H1 (cell line): ENCODE measurements at regions not wholly inside any gene's neighbourhood (a gene's known extent, or its start where the extent isn't known, plus 50 kb on each side); places are given as distances from the start of the nearest gene placed in this dataset.

Experiments used
- CTCF ChIA-PET: fragments of 300-600 bp; sonication (Branson Sonifier 250); formaldehyde crosslinking; loops from one replicate; lab custom pipeline; 2021; ENCODE audit not compliant: partially characterized antibody; lab: Charles Lee
- POLR2A ChIA-PET: fragments of 300-600 bp; sonication (Branson Sonifier 250); formaldehyde crosslinking; loops from one replicate; lab custom pipeline; 2021; ENCODE audit warnings: inconsistent platforms; ENCODE audit not compliant: partially characterized antibody; lab: Charles Lee
- DNase-seq, 2 experiments: peaks; one replicate each; pipeline versions ENCODE4 v3.0.0 to v3.0.0-alpha.2; 2010 to 2022; ENCODE audit warnings: low spot score in 2 of 2, low read depth in 1 of 2, mixed read lengths in 1 of 2
- FAIRE-seq: peaks from 2 replicates; lab custom pipeline; 2011; peaks lifted over from hg19 to GRCh38; lab: Jason Lieb, UNC
- H2AFZ ChIP-seq: 2 replicates; pipeline ENCODE4 v1.8.1; 2012; ENCODE audit warnings: low read length, inconsistent platforms
- H2AK5ac ChIP-seq: 2 replicates; pipeline ENCODE4 v1.6.1; 2013; ENCODE audit warnings: low read depth, low read length
- H2BK120ac ChIP-seq: replicated peaks from 2 replicates; pipeline ENCODE3; 2013; ENCODE audit warnings: low read depth, low read length, inconsistent platforms
- H2BK12ac ChIP-seq: 2 replicates; pipeline ENCODE4 v1.6.1; 2013; ENCODE audit warnings: low read depth, low read length
- H2BK15ac ChIP-seq: 2 replicates; pipeline ENCODE4 v1.6.1; 2013; ENCODE audit warnings: low read length
- H2BK20ac ChIP-seq: 2 replicates; pipeline ENCODE4 v1.6.1; 2013; ENCODE audit warnings: low read length
- H2BK5ac ChIP-seq: 2 replicates; pipeline ENCODE4 v1.6.1; 2013; ENCODE audit warnings: low read depth, low read length
- H3K14ac ChIP-seq: 2 replicates; pipeline ENCODE4 v1.6.1; 2013; ENCODE audit warnings: inconsistent platforms; ENCODE audit not compliant: insufficient read length
- H3K18ac ChIP-seq: 2 replicates; pipeline ENCODE4 v1.6.1; 2013; ENCODE audit warnings: low read length; ENCODE audit errors: extremely low read depth
- H3K23ac ChIP-seq: 2 replicates; pipeline ENCODE4 v1.6.1; 2013; ENCODE audit warnings: inconsistent platforms; ENCODE audit not compliant: insufficient read length
- H3K23me2 ChIP-seq: 2 replicates; pipeline ENCODE4 v1.6.1; 2013; ENCODE audit warnings: low read depth, low read length
- H3K27ac ChIP-seq: 2 replicates; pipeline ENCODE4 v1.6.1; 2011; ENCODE audit warnings: low read depth, low read length, inconsistent platforms
- H3K27me3 ChIP-seq, 4 experiments: replicated peaks in 1 of 4; 1 replicate in 1 of 4; 2 replicates in 3 of 4; pipeline versions ENCODE4 v1.6.1 to v1.8.1; 2011 to 2013; ENCODE audit warnings: low read length in 3 of 4, mild to moderate bottlenecking in 3 of 4, inconsistent platforms in 2 of 4, mixed read lengths in 2 of 4, moderate library complexity in 1 of 4; ENCODE audit not compliant: control insufficient read depth in 3 of 4, insufficient read depth in 3 of 4; ENCODE audit errors: extremely low read depth in 1 of 4
- H3K36me3 ChIP-seq, 4 experiments: 2 replicates each; pipeline versions ENCODE4 v1.6.1 to v1.8.1; 2011 to 2013; ENCODE audit warnings: mild to moderate bottlenecking in 4 of 4, low read length in 3 of 4, moderate library complexity in 2 of 4, control low read depth in 1 of 4, inconsistent platforms in 1 of 4; ENCODE audit not compliant: insufficient read depth in 4 of 4, control insufficient read depth in 2 of 4
- H3K4ac ChIP-seq: replicated peaks from 2 replicates; pipeline ENCODE3; 2013; ENCODE audit warnings: low read length, low read depth, mixed read lengths, inconsistent platforms; ENCODE audit not compliant: insufficient read length
- H3K4me1 ChIP-seq, 4 experiments: replicated peaks in 1 of 4; 1 replicate in 1 of 4; 2 replicates in 3 of 4; pipeline versions ENCODE4 v1.6.1 to v1.8.1; 2011 to 2013; ENCODE audit warnings: low read length in 3 of 4, inconsistent platforms in 2 of 4, mixed read lengths in 1 of 4; ENCODE audit not compliant: insufficient read depth in 4 of 4, control insufficient read depth in 3 of 4
- H3K4me2 ChIP-seq, 2 experiments: 2 replicates each; pipeline versions ENCODE4 v1.6.1 to v1.8.1; 2011 to 2013; ENCODE audit warnings: low read depth in 2 of 2, low read length in 2 of 2, control low read depth in 1 of 2, inconsistent platforms in 1 of 2, mild to moderate bottlenecking in 1 of 2; ENCODE audit not compliant: insufficient read depth in 1 of 2
- H3K4me3 ChIP-seq, 4 experiments: fragments of 200-600, 300-600 bp in 1 of 4; sonication (generic), shearing (Covaris generic), sonication (Bioruptor Twin) in 1 of 4; 2 replicates each; pipeline versions ENCODE4 v1.5.1 to v1.8.1; 2011 to 2016; ENCODE audit warnings: low read length in 4 of 4, low read depth in 3 of 4, control low read depth in 2 of 4, inconsistent platforms in 2 of 4, mild to moderate bottlenecking in 2 of 4, mixed read lengths in 1 of 4, moderate library complexity in 1 of 4; ENCODE audit not compliant: insufficient read depth in 2 of 4; ENCODE audit errors: extremely low read depth in 1 of 4
- H3K56ac ChIP-seq: replicated peaks from 2 replicates; pipeline ENCODE3; 2013; ENCODE audit warnings: low read depth, mild to moderate bottlenecking, mixed read lengths, low read length, inconsistent platforms; ENCODE audit not compliant: insufficient read length
- H3K79me1 ChIP-seq: 2 replicates; pipeline ENCODE4 v1.6.1; 2013; ENCODE audit warnings: low read depth, low read length, control low read depth
- H3K79me2 ChIP-seq, 2 experiments: 2 replicates each; pipeline versions ENCODE4 v1.6.1 to v1.8.1; 2012 to 2013; ENCODE audit warnings: low read length in 2 of 2, mild to moderate bottlenecking in 2 of 2, inconsistent platforms in 1 of 2; ENCODE audit not compliant: insufficient read depth in 2 of 2, control insufficient read depth in 1 of 2
- H3K9ac ChIP-seq, 4 experiments: replicated peaks in 1 of 4; 1 replicate in 1 of 4; 2 replicates in 3 of 4; pipeline versions ENCODE4 v1.6.1 to v1.8.1; 2011 to 2013; ENCODE audit warnings: low read depth in 3 of 4, low read length in 3 of 4, control low read depth in 2 of 4, mild to moderate bottlenecking in 2 of 4, moderate library complexity in 2 of 4, inconsistent platforms in 1 of 4; ENCODE audit errors: extremely low read depth in 1 of 4
- H3K9me3 ChIP-seq, 2 experiments: 2 replicates each; pipeline versions ENCODE4 v1.6.1 to v1.8.1; 2012 to 2013; ENCODE audit warnings: mild to moderate bottlenecking in 2 of 2, moderate library complexity in 2 of 2, control low read depth in 1 of 2, inconsistent platforms in 1 of 2, low read depth in 1 of 2, low read length in 1 of 2, mixed read lengths in 1 of 2; ENCODE audit not compliant: insufficient read depth in 2 of 2
- H4K20me1 ChIP-seq, 2 experiments: replicated peaks in 1 of 2; 2 replicates each; pipeline versions ENCODE3 to v1.8.1; 2011 to 2013; ENCODE audit warnings: inconsistent platforms in 2 of 2, low read length in 2 of 2, mild to moderate bottlenecking in 1 of 2; ENCODE audit not compliant: insufficient read depth in 2 of 2, control insufficient read depth in 1 of 2
- H4K5ac ChIP-seq: 2 replicates; pipeline ENCODE4 v1.6.1; 2013; ENCODE audit warnings: low read length, low read depth, mixed read lengths, inconsistent platforms; ENCODE audit not compliant: insufficient read length
- H4K8ac ChIP-seq: 2 replicates; pipeline ENCODE4 v1.8.0; 2013; ENCODE audit warnings: mild to moderate bottlenecking, moderate library complexity, low read length, inconsistent platforms; ENCODE audit not compliant: insufficient read depth; ENCODE audit errors: extremely low read depth
- H4K91ac ChIP-seq: replicated peaks from 2 replicates; pipeline ENCODE3; 2013; ENCODE audit warnings: low read length, mixed read lengths, inconsistent platforms; ENCODE audit not compliant: insufficient read length
- CHD1 ChIP-seq: IDR thresholded peaks from 2 replicates; pipeline ENCODE4 v1.6.1; 2012; ENCODE audit warnings: low read depth, low read length, improper control_type of control experiment
- RAD21 ChIP-seq, 2 experiments: IDR thresholded peaks in 1 of 2; conservative IDR thresholded peaks in 1 of 2; 2 replicates each; pipeline ENCODE4 v1.6.1; 2011; ENCODE audit warnings: low read depth in 2 of 2, low read length in 2 of 2, improper control_type of control experiment in 1 of 2, inconsistent platforms in 1 of 2, mild to moderate bottlenecking in 1 of 2, moderate library complexity in 1 of 2
- RNF2 ChIP-seq: fragments of 200-900, 300-1000 bp; sonication (generic); IDR thresholded peaks from 2 replicates; pipeline ENCODE4 v1.7.1; 2016; ENCODE audit warnings: borderline replicate concordance, low read depth, mild to moderate bottlenecking, antibody characterized with exemption, low read length; ENCODE audit not compliant: poor library complexity, severe bottlenecking; ENCODE audit errors: missing control alignments
- TBP ChIP-seq: IDR thresholded peaks from 2 replicates; pipeline ENCODE4 v1.6.1; 2011; ENCODE audit warnings: low read depth, low read length, improper control_type of control experiment
- WGBS, 2 experiments: shearing (Covaris generic) in 1 of 2; methylation state at CpG; one replicate each; pipeline versions ENCODE4 v1.1.6 to v1.1.7; 2013 to 2015; ENCODE audit warnings: low lambda C conversion rate in 2 of 2, mixed read lengths in 2 of 2, inconsistent platforms in 1 of 2, low coverage in 1 of 2, missing lambda C conversion rate in 1 of 2; ENCODE audit not compliant: insufficient replicate concordance in 2 of 2, insufficient coverage in 1 of 2, insufficient read length in 1 of 2; ENCODE audit errors: extremely low coverage in 1 of 2, missing lambda C conversion rate in 1 of 2; 5-methylcytosine and 5-hydroxymethylcytosine counted together

GRCh38 chr18:75874401-75875089, 447.0 kb upstream of the SMIM21 start:
- no peak overlapping the region for H3K4me3 ChIP-seq
- 92% methylated on average over 10 of the region's 11 CpGs; no CpG with 5 or more reads in 1 of the 2 experiments for WGBS, 2 experiments
- no peaks in the 10 kb centered on the region for H3K4me1 ChIP-seq
- peaks cover 0 to 3% of the 10 kb centered on the region in 2 experiments; a peak in 1 of 4 replicates for H3K9me3 ChIP-seq
- no peak overlapping the region for H2BK5ac ChIP-seq
- H4K5ac ChIP-seq, result no peak overlapping the region
- no peaks in the 10 kb centered on the region for H3K23me2 ChIP-seq
- no peak overlapping the region for H3K56ac ChIP-seq
- H2BK15ac ChIP-seq, result no peak overlapping the region
- no peak overlapping the region for H3K4ac ChIP-seq
- H2BK20ac ChIP-seq, result no peak overlapping the region
- no peak overlapping the region for H4K8ac ChIP-seq
- no peak overlapping the region for H3K23ac ChIP-seq
- no peak overlapping the region for H4K91ac ChIP-seq
- H3K4me2 ChIP-seq, result no peak overlapping the region
- H2AK5ac ChIP-seq, result no peak overlapping the region
- CTCF ChIA-PET, result interaction anchor here (0.9 kb wide), 1 partner anchor 20 kb away, joined by 3 read pairs; no protein-coding TSS in a partner anchor
- no peak overlapping the region for H3K27ac ChIP-seq
- H2AFZ ChIP-seq, result no peak overlapping the region
- no peak overlapping the region for H3K14ac ChIP-seq
- H3K18ac ChIP-seq, result no peak overlapping the region
- H3K27me3 ChIP-seq, result no peaks in the 10 kb centered on the region
- H3K79me1 ChIP-seq, result no peaks in the 10 kb centered on the region
- DNase-seq, result no peak
- no peak for TF ChIP-seq TBP
- no peak for TF ChIP-seq CHD1
- TF ChIP-seq RNF2, result no peak
- no peak for TF ChIP-seq RAD21 (IDR thresholded peaks at IDR 0.05 in 1 of 2, conservative IDR thresholded peaks at IDR 0.05 in 1 of 2; ENCODE audit: low read depth in 2 of 2, low read length in 2 of 2)
- TF ChIP-seq, all 59 proteins: peak for 0
- POLR2A ChIA-PET, result no interaction called here
- Histone ChIP-seq H3K9ac (no peak overlapping the region), H3K36me3 (no peaks in the 10 kb centered on the region), H2BK12ac (no peak overlapping the region), H4K20me1 (no peaks in the 10 kb centered on the region), H3K79me2 (no peaks in the 10 kb centered on the region), H2BK120ac (no peak overlapping the region)
- FAIRE-seq, result no peak
